T-helper 2 cell treated with Interferon-gamma antibody and Interleukin-4, amounts not matched to agents 5 μg/mL and 100 μg/mL, for 36 hours (primary cell): ENCODE measurements at regions not wholly inside any gene's neighbourhood (a gene's known extent, or its start where the extent isn't known, plus 50 kb on each side); places are given as distances from the start of the nearest gene placed in this dataset.
"Not testable (repeated sequence)": the region's sequence is repeated elsewhere in the genome, so short reads cannot be mapped to it uniquely, and the experiment has no call there.

Experiments used
- DNase-seq: peaks from one replicate; pipeline ENCODE4 v3.0.0; 2021; ENCODE audit warnings: low spot score
- H3K27ac Mint-ChIP-seq: one replicate; pipeline ENCODE4 v1.8.0; 2021; ENCODE audit warnings: mild to moderate bottlenecking, mixed read lengths
- H3K27me3 Mint-ChIP-seq: one replicate; pipeline ENCODE4 v1.8.0; 2021; ENCODE audit warnings: low read depth, mixed read lengths
- H3K36me3 Mint-ChIP-seq: one replicate; pipeline ENCODE4 v1.8.0; 2021; ENCODE audit warnings: low read depth, mixed read lengths
- H3K4me1 Mint-ChIP-seq: one replicate; pipeline ENCODE4 v1.8.0; 2021; ENCODE audit warnings: low read depth, mixed read lengths
- H3K4me3 Mint-ChIP-seq: one replicate; pipeline ENCODE4 v1.8.0; 2022; ENCODE audit warnings: mild to moderate bottlenecking, moderate library complexity, mixed read lengths
- H3K9me3 Mint-ChIP-seq: one replicate; pipeline ENCODE4 v1.8.0; 2021; ENCODE audit warnings: mixed read lengths

GRCh38 chr20:51129147-51129776 lies 106.4 kb upstream of the KCNG1 start:
- H3K27ac Mint-ChIP-seq: no peak overlapping the region
- H3K27me3 Mint-ChIP-seq: peaks cover 14% of the 10 kb centered on the region
- H3K4me3 Mint-ChIP-seq: no peak overlapping the region
- no peak for DNase-seq
- peaks cover 8% of the 10 kb centered on the region for H3K4me1 Mint-ChIP-seq
- H3K36me3 Mint-ChIP-seq: no peaks in the 10 kb centered on the region
- H3K9me3 Mint-ChIP-seq: no peaks in the 10 kb centered on the region

DNA sequence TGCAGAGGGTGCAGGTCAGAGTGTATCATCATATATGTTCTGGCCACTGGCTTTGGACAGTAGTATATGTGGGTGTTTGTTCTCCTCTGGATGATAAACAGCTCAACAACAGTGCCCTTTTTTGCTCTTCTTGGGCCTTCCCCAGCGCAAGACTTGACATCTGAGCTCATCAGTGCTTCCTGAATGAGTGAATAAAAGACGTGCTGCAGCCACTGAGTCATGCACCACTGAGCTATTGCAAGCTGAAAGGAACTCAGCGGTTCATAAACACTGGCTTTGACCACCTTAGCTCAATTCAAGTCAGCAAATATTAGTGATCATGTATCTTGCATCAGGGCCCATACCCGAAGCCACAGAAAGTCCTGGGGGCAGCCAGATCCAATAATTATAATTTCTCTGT lies 105.3 kb upstream of the KCNG1 start:
- peaks cover 16% of the 10 kb centered on the region for H3K27me3 Mint-ChIP-seq
- peak; percentile 21 for DNase-seq
- H3K4me1 Mint-ChIP-seq: peaks cover 8% of the 10 kb centered on the region
- no peaks in the 10 kb centered on the region for H3K9me3 Mint-ChIP-seq
- H3K27ac Mint-ChIP-seq: no peak overlapping the region
- H3K36me3 Mint-ChIP-seq: no peaks in the 10 kb centered on the region
- H3K4me3 Mint-ChIP-seq: no peak overlapping the region

DNA sequence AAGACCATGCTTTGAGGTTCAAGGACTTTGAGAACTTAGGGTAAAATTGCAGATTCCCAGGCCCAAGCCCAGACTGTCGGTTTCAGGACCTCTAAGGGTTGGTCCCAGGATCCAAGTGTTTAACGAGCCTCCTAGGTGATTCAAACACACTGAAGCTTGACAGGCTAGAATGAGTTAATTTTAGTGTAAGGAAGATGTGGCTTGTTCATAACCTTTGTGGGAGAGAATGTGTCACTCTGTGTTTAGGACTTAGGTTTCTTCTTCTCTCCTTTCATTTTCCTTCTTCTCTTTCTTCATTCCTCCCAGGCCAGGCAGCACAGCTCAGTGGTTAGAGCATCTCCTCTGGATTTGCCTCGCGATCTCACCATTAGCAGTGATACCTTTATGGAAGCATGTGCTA lies 104.8 kb upstream of the KCNG1 start:
- H3K4me1 Mint-ChIP-seq: peaks cover 8% of the 10 kb centered on the region
- no peak overlapping the region for H3K4me3 Mint-ChIP-seq
- peaks cover 19% of the 10 kb centered on the region for H3K27me3 Mint-ChIP-seq
- no peaks in the 10 kb centered on the region for H3K9me3 Mint-ChIP-seq
- no peaks in the 10 kb centered on the region for H3K36me3 Mint-ChIP-seq
- no peak overlapping the region for H3K27ac Mint-ChIP-seq
- no peak for DNase-seq

DNA sequence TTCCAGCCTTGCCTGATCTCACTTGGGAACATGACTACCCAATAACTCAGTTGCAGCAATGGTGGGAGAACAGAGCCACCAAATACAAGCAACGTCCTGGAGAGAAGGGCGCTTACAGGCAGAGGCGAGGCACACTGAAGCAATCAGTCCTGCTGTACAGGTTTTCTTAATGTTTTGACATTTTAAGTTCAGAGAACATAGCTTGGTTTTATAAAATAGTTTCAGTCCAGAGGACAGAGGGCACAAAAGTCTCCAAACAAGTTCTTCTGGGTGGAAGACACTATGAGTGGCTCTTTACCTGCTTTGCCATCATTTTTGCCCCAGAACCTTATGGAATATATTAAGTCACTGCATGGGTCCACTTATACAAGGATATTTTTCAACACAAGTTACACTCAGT lies 103.4 kb upstream of the KCNG1 start:
- Mint-ChIP-seq H3K36me3 (no peaks in the 10 kb centered on the region), H3K4me3 (no peak overlapping the region), H3K9me3 (no peaks in the 10 kb centered on the region), H3K27ac (no peak overlapping the region), H3K27me3 (peaks cover 28% of the 10 kb centered on the region), H3K4me1 (peaks cover 8% of the 10 kb centered on the region)
- DNase-seq: no peak

DNA sequence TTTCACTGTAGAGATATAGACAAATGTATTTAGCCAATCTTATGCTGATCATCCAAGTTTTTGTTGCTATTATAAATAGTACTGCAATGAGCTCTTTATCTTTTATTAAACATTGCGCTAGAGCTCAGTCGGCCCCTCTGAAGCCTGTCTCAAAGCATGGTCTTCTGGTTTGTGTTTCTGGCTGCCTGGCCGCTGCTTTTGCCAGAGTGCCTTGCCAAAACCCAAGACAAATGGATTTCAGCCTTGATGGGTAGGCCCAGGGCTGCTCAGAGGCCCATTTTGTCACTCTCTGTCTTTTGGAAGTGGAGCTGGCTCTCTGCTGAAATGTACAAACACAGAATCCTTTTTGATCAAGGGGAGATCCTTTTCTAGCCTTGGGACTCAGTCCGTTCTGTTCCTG lies 102.9 kb upstream of the KCNG1 start:
- Mint-ChIP-seq H3K36me3 (no peaks in the 10 kb centered on the region), H3K4me1 (peaks cover 8% of the 10 kb centered on the region), H3K27ac (no peak overlapping the region), H3K4me3 (no peak overlapping the region), H3K9me3 (no peaks in the 10 kb centered on the region), H3K27me3 (peaks cover 30% of the 10 kb centered on the region)
- no peak for DNase-seq

- H3K4me1 Mint-ChIP-seq: peaks cover 8% of the 10 kb centered on the region
- no peak for DNase-seq
- no peak overlapping the region for H3K27ac Mint-ChIP-seq
- no peak overlapping the region for H3K4me3 Mint-ChIP-seq
- H3K36me3 Mint-ChIP-seq: no peaks in the 10 kb centered on the region
- peaks cover 30% of the 10 kb centered on the region for H3K27me3 Mint-ChIP-seq
- no peaks in the 10 kb centered on the region for H3K9me3 Mint-ChIP-seq
These were observed 102.2 kb upstream of the KCNG1 start for GRCh38 chr20:51125105-51125504.

- H3K4me3 Mint-ChIP-seq, H3K9me3 Mint-ChIP-seq, DNase-seq, H3K27ac Mint-ChIP-seq, H3K4me1 Mint-ChIP-seq, H3K36me3 Mint-ChIP-seq: not testable (repeated sequence)
- H3K27me3 Mint-ChIP-seq: peaks cover 34% of the 10 kb centered on the region
These were observed 101.0 kb upstream of the KCNG1 start for GRCh38 chr20:51123887-51124286.

GRCh38 chr20:51122931-51123658 lies 100.2 kb upstream of the KCNG1 start:
- H3K27me3 Mint-ChIP-seq: peaks cover 30% of the 10 kb centered on the region
- H3K4me3 Mint-ChIP-seq: no peak overlapping the region
- DNase-seq: peak; percentile 15
- H3K9me3 Mint-ChIP-seq: no peaks in the 10 kb centered on the region
- no peaks in the 10 kb centered on the region for H3K4me1 Mint-ChIP-seq
- H3K27ac Mint-ChIP-seq: no peak overlapping the region
- H3K36me3 Mint-ChIP-seq: no peaks in the 10 kb centered on the region

DNA sequence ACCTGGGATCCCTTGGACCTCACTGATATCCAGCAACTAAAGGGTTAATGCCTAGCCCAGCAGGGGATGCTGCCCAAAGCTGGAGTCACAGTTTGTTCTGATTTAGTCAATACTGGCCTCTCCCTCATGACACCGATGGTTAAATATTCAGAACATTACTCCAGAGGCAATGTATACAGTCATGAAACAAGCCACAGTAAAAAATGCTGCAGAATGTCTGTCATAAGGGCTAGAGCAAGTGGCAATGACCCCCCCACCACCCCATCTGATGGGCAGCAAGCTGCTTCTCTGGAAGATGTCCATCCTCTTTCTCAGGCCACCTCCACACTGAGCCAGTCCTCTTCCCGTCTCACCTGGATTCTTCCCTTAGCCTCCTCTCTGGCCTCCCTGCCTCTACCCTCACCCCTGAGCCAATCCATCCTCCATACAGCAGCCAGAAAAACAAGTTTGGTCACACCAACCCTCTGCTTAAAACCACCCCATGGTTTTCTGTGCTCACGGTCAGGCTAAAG lies 99.0 kb upstream of the KCNG1 start:
- no peaks in the 10 kb centered on the region for H3K9me3 Mint-ChIP-seq
- H3K4me1 Mint-ChIP-seq: no peaks in the 10 kb centered on the region
- no peak for DNase-seq
- H3K27me3 Mint-ChIP-seq: peaks cover 30% of the 10 kb centered on the region
- no peaks in the 10 kb centered on the region for H3K36me3 Mint-ChIP-seq
- no peak overlapping the region for H3K27ac Mint-ChIP-seq
- no peak overlapping the region for H3K4me3 Mint-ChIP-seq

DNA sequence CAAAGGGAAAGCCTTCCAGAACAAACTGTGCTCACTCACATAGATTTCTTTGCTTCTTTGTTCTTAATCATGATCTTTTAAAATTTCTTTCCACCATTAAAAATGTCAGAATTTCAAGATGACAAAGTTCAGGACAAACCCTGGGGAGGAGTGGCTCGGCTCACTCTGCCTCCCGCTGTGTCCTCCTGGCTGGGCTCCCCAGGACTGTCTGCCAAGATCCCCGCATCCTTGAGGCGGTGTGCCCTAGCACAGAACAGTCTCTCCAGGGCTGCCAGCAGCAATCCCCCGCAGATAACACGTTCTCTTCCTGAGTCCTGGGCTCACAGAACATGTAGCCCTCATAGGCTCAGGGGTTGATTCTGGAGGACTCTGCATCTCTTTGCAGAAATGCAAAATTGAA lies 98.4 kb upstream of the KCNG1 start:
- no peaks in the 10 kb centered on the region for H3K4me1 Mint-ChIP-seq
- H3K36me3 Mint-ChIP-seq: no peaks in the 10 kb centered on the region
- H3K27me3 Mint-ChIP-seq: peaks cover 26% of the 10 kb centered on the region
- no peak overlapping the region for H3K27ac Mint-ChIP-seq
- H3K4me3 Mint-ChIP-seq: no peak overlapping the region
- no peaks in the 10 kb centered on the region for H3K9me3 Mint-ChIP-seq
- DNase-seq: no peak

DNA sequence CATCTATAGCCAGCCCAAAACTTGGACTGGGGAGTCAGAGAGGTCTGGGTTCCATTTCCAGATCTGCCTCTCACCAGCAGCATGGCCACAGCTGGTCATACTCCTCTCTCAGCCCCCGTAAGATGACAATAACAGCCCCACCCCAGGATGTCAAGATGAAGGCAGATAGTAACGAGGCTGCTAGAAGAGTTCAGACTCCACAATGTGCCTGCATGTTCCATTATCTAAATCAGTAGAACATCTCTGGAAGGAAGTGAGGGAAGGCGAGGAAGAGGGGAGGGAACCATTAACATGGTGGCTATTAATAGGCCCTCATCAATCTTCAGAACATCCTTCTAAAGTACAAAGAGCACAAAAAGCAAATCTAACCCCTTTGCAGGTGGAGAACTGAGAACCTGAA lies 98.0 kb upstream of the KCNG1 start:
- Mint-ChIP-seq H3K4me1 (no peaks in the 10 kb centered on the region), H3K27me3 (peaks cover 26% of the 10 kb centered on the region), H3K27ac (no peak overlapping the region), H3K4me3 (no peak overlapping the region), H3K36me3 (no peaks in the 10 kb centered on the region), H3K9me3 (no peaks in the 10 kb centered on the region)
- no peak for DNase-seq

DNA sequence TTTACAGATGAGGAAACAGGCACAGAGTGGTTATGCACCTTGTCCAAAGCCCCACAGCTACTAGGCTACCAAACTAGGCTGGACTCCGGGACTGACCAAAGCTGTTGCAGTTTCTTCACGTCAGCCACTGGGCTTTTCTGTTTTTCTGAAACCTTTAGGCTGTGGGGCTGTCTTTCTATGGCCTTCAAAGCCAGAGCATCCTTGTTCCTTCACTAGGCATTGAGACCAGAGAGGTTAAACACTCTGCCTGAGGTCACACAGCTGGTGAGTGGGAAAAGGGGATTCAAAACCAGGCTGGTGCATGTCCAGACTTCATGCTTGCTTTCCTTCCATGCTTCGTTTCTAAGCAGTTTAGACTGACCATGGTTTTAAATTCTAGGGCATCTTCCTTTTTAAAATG lies 97.5 kb upstream of the KCNG1 start:
- no peaks in the 10 kb centered on the region for H3K4me1 Mint-ChIP-seq
- H3K27ac Mint-ChIP-seq: no peak overlapping the region
- DNase-seq: no peak
- no peak overlapping the region for H3K4me3 Mint-ChIP-seq
- no peaks in the 10 kb centered on the region for H3K36me3 Mint-ChIP-seq
- H3K27me3 Mint-ChIP-seq: peaks cover 25% of the 10 kb centered on the region
- no peaks in the 10 kb centered on the region for H3K9me3 Mint-ChIP-seq

- Mint-ChIP-seq H3K4me1 (no peaks in the 10 kb centered on the region), H3K4me3 (no peak overlapping the region), H3K36me3 (no peaks in the 10 kb centered on the region), H3K27me3 (peaks cover 20% of the 10 kb centered on the region), H3K27ac (no peak overlapping the region), H3K9me3 (no peaks in the 10 kb centered on the region)
- DNase-seq: no peak
These were observed 97.0 kb upstream of the KCNG1 start for GRCh38 chr20:51119914-51120313.

GRCh38 chr20:51118985-51119527 lies 96.1 kb upstream of the KCNG1 start:
- no peak overlapping the region for H3K27ac Mint-ChIP-seq
- no peaks in the 10 kb centered on the region for H3K9me3 Mint-ChIP-seq
- peaks cover 20% of the 10 kb centered on the region for H3K27me3 Mint-ChIP-seq
- H3K36me3 Mint-ChIP-seq: no peaks in the 10 kb centered on the region
- DNase-seq: no peak
- H3K4me3 Mint-ChIP-seq: no peak overlapping the region
- H3K4me1 Mint-ChIP-seq: no peaks in the 10 kb centered on the region
